GM20000 (cell line): ENCODE measurements at regions not wholly inside any gene's neighbourhood (a gene's known extent, or its start where the extent isn't known, plus 50 kb on each side); places are given as distances from the start of the nearest gene placed in this dataset.

ENCODE experiments used
- DNase-seq: peaks from one replicate; pipeline ENCODE4 v3.0.0; 2012; ENCODE audit warnings: low spot score
- CTCF ChIP-seq: IDR thresholded peaks from 2 replicates; pipeline ENCODE4 v1.5.1; 2012; ENCODE audit warnings: mild to moderate bottlenecking, control low read depth; ENCODE audit errors: extremely low read depth, missing control alignments

GRCh38 chr1:5369223-5369622, 623.0 kb downstream of the NPHP4 start:
- TF ChIP-seq CTCF: no peak
- DNase-seq: no peak

- no peak for TF ChIP-seq CTCF
- DNase-seq: no peak
These were observed 624.0 kb downstream of the NPHP4 start for GRCh38 chr1:5368201-5368600.

GRCh38 chr1:5367306-5367705, 624.9 kb downstream of the NPHP4 start:
- DNase-seq: no peak
- TF ChIP-seq CTCF: no peak

GRCh38 chr1:5365751-5366150, 626.5 kb downstream of the NPHP4 start:
- DNase-seq: no peak

GRCh38 chr1:5364591-5364990, 627.6 kb downstream of the NPHP4 start:
- no peak for TF ChIP-seq CTCF

More at GRCh38 chr1:5365751-5366150, 626.5 kb downstream of the NPHP4 start:
- TF ChIP-seq CTCF: no peak

GRCh38 chr1:5354681-5355080, 637.5 kb downstream of the NPHP4 start:
- no peak for DNase-seq
- TF ChIP-seq CTCF: no peak

More at GRCh38 chr1:5364591-5364990, 627.6 kb downstream of the NPHP4 start:
- no peak for DNase-seq

GRCh38 chr1:5351366-5351765, 640.9 kb downstream of the NPHP4 start:
- no peak for DNase-seq
- no peak for TF ChIP-seq CTCF
